GM21390 (cell line): ENCODE measurements at regions not wholly inside any gene's neighbourhood (a gene's known extent, or its start where the extent isn't known, plus 50 kb on each side); places are given as distances from the start of the nearest gene placed in this dataset.
"Not testable (repeated sequence)": the region's sequence is repeated elsewhere in the genome, so short reads cannot be mapped to it uniquely, and the experiment has no call there.

Experiments used
- ATAC-seq: cut with Tn5 transposase; IDR thresholded peaks from one replicate; pipeline ENCODE4 v1.9.1; 2021; ENCODE audit not compliant: unreplicated experiment

DNA sequence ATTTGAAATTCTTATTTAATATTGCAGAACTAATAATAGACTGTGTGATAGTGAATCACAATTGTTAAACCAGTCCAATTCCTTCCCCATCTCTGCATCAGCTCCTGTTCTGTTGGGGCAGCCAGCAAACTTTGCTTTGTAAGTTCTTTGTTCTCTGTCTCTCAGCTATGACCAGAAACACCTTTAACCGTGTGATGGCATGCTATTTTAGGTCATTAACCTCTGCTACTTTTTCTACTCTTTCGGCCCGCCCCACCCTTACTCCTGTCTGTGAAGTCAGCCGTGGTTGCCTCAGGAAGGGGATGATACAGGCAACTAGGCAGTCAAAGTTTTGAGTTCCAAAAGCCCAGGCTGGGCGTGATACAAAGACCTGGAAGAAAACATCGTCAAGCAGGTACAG, 51.3 kb upstream of the EGFL6 start:
- ATAC-seq, result no peak

DNA sequence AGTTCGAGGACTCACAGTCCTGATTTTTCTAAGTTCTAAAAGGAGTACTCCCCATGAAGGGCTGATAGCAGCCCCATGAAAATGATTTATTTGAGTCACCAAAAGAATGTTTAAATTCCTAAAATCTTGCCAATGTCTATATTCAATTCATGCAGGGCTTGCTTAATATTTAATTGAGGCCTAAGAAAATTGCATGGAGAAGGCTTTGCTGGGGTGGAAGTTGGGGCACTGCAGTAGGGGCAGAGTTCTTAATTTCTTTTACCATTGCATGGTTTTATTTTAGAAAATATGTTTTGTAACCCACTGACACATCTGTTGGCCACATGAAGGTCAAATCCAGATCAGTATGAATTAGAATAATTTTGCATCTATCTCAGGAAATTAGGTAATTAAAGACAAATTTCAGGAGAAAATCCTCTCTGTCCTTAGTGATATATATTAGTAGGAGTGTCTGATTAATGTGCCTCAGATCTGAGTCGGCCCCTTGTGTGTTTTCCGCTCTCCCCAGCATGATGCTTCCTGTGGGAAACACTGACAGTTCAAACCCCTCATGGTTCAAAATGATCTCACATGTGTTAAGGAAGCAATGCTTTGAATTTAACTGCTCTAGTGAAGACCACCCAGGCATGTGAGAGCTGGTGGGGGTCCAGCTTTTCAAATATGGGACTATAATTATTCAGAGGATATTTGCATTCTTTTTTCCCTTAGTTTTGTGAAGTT, 54.0 kb upstream of the EGFL6 start:
- no peak for ATAC-seq

DNA sequence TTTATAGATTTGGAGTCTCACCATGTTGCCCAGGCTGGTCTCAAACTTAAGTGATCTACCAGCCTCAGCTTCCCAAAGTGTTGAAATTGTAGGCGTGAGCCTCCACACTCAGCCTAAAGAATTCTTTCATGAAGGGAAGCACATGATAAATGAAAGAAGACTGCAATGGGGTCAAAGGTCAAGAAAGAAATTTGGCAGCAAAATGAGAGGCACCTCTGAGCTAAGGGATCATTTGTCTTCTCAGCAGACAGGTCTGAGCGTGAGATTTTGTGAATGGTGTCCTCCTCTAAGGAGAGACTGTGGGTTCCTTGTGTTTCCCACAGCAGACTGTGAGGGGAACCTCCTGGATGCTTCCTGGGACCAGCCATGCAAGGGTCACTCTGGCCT, 57.5 kb upstream of the EGFL6 start:
- ATAC-seq, result no peak

DNA sequence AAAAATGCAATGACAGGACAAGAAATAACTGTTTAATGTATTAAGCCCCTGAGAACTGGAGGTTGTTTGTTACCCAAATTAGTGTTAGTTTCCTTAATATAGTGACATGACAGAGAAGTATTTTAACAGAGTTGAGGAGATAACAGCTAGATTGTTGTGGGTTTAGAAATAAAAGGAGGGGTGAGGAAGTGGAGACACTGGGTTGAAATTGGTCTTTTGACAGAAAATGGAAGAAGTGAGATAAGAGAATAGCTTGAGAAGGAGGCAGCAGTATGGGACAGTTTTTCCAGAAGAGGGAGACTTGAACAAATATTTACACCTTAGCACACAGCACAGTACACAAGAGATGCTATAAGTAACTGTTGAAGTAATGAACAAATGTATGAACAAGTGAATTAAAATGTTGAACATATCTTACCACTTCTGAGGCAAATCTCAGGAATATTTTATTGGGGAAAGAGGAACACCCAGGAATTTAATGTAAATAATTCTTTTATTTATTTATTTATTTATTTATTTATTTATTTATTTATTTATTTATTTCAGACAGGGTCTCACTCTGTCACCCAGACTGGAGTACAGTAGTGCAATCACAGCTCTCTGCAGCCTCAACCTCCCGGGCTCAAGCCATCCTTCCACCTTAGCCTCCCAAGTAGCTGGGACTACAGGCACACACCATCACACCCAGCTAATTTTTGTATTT, 58.0 kb upstream of the EGFL6 start:
- no peak for ATAC-seq

DNA sequence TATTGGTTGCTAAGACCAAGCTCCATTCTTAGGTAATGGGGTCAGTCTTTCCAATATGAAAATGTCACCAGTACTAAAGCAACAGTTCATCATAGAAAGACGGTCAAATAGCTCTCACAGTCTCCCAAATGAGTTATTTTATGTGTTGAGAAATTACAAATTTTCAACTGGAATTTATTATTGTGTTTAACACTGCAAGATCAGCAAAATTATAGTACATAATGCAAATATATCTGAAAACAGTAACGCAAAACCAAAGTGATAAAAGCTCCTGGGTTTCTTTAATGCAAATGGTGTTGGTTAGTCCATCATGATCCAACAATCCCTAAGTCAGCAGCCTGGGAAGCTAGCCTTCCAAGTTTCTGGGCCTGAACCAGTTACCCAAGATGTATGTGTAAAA, 61.5 kb upstream of the EGFL6 start:
- no peak for ATAC-seq

DNA sequence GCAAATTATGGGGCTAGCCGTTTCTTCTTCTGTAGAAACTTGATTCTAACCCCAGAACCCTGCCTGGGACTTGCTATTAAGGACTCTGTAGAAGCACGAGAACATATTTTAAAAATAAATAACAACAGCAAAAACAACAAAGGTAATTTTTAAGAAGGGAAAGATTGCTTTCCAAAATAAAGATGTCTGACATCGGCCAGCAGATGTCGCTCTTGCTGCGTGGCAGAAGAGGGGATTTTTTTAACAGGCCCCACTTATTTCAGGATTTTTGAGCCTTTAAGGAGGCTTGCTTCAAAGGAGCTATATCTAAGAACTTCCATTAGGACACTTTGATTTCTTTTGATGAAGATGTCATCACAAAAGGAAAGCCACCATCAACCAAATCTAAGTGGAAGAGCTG, 62.8 kb upstream of the EGFL6 start:
- ATAC-seq, result no peak

DNA sequence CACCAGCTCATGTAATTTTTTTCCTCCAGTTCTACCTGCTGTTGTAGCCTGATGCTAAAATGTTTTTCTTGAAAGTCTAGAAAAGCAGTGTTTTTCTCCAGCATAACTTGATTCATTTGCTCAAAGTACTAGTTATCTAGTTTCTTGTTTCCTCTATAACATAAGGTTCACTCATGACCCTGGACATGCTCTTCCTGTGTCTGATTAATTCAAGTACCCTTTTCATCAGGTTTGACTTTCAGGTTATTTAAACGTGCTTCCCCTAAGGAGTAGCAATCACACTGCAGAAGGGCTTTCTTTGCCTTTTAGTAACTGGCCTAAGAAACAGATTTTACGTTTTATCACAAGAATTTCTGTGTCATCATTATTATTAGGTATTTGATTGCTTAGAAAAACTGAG, 66.8 kb upstream of the EGFL6 start:
- ATAC-seq, result no peak

DNA sequence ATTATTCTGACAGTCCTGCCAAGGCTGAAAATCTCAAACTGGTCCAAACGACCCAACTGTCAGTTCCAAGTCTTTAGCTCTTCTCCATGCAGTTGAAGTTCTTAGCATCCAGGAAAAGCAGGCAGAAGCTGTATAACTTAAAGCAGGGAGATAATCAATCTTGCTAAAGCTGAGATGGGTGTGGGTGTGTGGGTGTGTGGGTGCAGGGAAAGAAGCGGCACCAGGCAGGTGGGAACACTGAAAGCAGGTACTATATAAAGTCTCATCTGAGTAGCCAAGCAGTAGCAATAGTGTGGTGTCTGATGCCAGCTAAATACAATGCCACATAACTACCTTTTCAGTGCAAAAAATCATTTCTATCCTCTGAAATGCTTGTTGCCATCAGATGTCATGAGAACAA, 69.7 kb upstream of the EGFL6 start:
- ATAC-seq, result no peak

DNA sequence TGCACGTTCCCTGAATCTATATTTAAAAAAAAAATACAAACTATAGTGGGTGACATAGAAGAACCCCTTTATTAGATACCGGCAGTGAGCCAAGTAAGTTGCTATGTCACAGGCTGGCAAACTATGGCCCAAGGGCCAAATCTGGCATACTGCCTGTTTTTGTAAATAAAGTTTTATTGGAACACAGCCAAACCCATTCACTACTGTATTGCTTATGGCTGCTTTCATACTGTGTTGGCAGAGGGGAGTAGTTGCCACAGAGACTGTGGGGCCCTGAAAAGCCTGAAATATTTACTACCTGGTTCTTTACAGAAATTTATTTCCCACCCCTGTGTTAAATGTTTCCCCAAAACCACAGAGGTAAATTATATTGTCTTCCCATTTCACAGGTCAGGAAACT, 71.2 kb upstream of the EGFL6 start:
- no peak for ATAC-seq

DNA sequence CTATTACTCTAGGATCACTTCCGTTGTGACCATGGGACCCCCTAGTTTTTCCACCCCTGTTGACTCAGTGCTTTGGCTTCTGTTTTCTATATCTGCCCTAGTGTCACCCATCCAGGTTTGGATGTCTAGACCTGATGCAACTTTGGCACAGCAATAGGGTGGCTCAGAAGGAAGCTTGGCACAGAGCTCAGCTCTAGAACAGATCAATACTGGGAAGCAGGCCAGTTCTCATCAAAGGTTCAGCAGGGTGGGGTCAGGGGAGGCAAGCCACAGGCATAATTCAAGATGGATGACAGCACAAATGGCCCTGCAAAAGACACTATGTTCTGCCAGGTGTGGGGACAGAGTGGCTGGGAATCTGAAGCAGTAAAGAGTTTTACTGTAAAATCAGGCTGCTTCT, 74.2 kb upstream of the EGFL6 start:
- no peak for ATAC-seq

DNA sequence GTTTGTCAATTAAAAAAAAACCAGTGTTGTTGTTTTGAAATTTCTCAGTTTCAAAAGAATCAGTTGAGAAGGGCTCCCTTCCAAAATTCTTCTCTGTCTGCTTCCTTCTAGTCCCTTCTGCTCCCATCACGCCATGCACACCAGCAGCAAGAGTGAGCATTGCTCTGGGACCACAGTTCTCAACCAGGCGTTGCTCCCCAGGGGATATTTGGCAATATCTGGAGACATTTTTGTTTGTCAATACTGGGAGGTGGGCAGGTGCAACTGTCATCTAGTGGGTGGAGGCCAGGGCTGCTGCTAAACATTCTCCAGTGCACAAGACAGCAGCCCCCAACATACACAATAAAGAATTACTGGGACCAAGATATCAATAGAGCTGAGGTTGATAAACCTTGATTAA, 74.8 kb upstream of the EGFL6 start:
- ATAC-seq, result no peak

DNA sequence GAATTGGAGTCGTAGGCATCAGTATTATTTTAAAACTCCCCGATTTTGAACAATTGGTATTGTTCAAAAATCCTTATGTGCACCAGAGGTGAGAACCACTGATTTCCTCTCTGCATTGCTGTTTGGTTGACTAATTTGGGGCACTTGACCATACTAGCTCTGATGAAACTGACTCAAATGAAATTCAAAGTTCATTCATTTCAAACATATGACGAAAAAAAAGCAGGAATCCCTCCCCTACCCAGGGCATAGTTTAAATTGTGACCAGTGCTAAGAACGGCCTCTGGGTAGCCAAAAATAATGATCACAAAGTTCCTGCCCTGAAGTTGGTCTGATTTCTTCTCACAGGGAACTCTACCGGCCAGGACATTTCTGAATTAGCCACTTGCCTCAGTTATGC, 75.7 kb upstream of the EGFL6 start:
- ATAC-seq, result no peak

DNA sequence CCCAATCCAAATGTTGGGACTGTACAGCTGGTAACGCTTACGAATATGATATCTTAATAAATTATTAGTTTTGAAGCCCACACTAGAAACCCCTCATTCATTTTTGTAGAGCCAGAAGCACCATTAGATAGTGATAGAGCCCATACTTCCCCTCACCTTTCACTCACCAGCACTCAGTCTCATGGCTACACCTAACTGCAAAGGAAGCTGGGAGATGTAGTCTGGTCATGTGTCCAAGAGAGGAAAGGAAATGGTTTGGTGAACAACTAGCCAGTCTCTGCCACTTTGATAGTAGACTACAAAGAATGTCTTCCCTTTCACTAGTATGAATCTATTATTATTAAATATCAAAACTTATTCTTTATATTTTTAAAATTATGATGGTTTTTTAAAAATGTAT, 77.1 kb upstream of the EGFL6 start:
- no peak for ATAC-seq

DNA sequence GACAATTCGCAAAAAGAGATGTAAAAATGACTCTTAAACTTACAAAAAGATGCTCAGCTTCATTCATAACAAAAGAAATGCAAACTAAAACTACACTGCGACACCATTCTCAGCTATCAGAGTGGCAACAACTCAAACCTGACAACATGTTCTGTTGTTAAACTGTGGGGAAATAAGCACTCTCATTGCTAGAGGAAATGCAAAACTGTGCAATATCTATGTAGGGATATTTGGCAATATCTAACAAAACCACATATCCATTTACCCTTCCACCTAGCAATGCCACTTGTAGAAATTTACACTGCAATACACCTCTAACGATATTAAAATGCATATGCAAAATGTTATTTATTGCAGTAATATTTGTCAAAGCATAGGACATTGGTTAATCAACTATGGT, 78.3 kb upstream of the EGFL6 start:
- no peak for ATAC-seq

DNA sequence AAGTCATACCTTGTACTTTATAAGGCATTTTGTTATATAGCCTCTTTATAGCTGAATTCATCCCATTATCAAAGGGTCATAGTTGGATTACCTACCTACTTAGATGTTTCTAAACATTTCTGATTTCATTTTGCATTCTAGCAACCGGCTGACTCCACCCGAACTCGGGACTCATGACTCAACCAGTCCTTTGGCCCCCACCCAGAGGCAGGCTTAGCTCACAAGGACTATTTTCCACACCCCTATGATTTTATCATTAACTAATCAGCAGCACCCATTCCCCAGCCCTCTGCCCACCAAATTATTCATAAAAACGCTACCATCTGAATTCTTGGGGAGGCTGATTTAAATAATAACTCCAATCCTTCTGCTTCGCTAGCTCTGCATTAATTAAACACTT, 79.9 kb upstream of the EGFL6 start:
- ATAC-seq, result no peak

DNA sequence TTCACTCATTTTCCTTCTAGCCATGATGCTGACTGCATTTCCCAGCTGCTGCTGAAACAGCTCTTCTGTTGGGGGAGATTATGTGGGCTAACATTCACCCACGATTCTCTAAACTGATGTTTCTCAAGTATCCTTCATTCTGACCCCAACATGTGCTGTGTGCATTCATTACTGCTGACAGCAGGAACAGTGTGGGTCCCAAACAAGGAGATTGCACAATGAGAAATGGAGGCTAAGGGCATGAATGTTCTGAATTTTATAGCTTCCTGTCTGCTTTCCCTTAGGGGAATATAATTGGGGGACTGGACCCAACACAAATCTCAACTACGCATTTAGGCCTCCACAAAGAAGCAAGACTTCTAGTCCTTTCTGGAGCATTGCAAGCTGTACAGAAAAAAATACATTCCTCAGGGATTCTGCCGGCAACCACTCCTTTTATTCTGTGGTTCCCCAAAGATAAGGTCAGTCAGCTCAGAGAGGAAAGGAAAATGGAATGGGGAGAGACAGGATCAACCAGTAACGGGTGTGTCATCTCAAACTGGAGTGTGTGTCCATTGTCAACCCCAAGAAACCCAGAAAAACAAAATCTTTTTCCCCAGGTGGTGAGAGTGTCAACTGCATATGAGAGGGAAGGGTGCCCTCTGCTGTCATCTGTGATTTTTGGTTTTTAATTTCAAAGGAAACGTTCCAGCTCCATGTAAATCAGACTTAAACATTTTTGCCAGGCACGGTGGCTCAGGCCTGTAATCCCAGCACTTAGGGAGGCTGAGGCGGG, 81.5 kb upstream of the EGFL6 start:
- peak; percentile 59 for ATAC-seq

DNA sequence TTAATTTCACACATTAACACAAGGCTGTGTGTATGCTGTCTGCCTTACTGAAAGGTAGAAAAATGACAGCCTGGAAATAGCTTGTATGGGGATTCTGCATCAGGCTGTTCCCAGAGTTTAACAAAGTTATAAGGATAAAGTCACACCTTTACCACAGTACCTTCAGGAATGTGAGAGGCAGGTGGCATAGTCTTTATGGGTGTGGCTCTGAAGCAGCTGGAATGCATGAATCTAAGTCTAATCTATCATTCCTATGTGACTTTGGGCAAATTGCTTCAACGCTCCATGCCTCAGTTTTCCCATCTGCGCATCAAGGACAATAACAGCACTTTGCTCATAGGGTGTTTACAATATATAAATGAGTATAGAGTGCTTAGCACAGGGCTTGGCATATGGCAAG, 84.2 kb upstream of the EGFL6 start:
- ATAC-seq, result no peak

DNA sequence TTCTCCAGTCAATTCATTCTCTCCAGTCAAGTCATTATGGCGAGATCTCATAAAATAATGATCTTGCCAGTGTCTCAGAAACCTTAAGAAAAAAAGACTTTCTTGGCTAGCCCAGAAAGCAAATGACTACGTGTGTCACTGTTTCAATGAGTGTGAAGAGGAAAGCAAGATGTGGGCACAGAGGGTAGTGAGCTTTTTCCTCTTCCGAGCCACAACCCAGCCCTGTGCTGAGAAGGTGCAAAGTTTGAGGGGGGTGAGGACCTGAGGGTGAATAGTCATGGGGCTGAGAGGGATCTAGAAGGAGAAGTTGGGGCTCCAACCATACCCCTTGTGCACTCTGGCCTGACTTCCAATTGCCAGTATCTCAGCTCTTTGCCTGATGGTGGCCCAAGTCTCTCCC, 85.6 kb upstream of the EGFL6 start:
- ATAC-seq, result no peak

DNA sequence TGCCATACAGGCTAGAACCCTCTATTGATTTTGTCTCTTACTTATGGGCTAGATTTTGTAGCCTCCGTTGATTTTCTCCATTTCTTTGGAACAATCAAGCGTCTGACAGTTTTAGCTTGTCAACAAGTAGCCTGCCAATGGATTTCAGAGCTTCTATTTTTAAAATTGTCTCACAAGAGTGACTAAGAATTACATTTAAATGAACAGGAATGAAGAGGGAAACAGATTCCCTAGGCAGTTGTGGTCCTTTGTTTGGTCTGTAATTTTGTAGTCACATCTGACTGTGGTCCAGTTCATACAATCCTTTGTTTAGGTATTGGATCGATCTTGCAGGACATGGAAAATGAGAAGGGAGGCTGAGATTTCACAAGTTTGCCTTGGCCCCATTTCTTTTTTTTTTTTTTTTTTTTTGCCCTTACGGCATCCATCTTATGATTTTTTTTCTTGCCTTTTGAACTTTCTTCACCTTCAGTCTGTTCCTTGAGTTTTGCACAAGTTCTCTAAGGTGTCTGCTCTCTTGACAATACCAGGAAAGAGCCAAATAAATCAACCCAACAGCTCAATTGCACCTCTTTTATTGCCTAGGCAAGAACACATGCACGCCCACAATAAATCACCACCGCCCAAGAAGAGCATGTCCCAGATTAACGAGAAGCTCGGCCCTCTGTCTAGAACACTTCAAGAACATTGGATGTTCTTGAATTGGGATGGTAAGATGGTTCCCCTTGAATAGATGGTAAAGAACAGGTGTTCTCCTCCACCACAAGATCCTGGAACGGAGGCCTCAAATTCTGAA, 86.5 kb upstream of the EGFL6 start:
- no peak for ATAC-seq

DNA sequence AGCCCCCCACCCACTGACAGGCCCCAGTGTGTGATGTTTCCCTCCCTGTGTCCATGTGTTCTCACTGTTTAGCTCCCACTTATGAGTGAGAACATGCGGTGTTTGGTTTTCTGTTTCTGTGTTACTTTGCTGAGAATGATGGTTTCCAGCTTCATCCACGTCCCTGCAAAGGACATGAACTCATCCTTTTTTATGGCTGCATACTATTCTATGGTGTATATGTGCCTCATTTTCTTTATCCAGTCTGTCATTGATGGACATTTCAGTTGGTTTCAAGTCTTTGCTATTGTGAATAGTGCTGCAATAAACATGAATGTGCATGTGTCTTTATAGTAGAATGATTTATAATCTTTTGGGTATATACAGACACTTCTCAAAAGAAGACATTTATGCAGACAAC, 88.6 kb upstream of the EGFL6 start:
- not testable (repeated sequence) for ATAC-seq

DNA sequence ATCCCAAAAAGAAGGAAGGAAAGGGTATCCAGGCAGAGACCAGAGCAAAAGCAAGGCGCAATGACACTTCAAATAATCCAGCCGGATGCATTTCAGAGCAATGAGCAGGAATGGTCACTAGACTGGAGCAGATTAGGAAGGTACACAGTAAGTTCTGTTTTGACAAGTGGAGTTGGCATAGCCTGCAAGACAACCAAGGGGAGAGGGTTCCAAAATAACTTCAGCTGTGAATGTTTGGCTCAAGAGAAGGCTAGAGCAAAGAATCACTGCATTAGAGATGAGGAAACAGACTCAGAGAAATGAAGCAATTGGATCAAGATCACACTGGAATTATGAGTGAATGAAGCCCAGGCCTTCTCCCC, 90.0 kb upstream of the EGFL6 start:
- ATAC-seq, result no peak
